ENCODE measurements at regions not wholly inside any gene's neighbourhood (a gene's known extent, or its start where the extent isn't known, plus 50 kb on each side); places are given as distances from the start of the nearest gene placed in this dataset.
A peak's percentile ranks its signal among the peaks of the same experiment; 100 is the strongest.

DNA sequence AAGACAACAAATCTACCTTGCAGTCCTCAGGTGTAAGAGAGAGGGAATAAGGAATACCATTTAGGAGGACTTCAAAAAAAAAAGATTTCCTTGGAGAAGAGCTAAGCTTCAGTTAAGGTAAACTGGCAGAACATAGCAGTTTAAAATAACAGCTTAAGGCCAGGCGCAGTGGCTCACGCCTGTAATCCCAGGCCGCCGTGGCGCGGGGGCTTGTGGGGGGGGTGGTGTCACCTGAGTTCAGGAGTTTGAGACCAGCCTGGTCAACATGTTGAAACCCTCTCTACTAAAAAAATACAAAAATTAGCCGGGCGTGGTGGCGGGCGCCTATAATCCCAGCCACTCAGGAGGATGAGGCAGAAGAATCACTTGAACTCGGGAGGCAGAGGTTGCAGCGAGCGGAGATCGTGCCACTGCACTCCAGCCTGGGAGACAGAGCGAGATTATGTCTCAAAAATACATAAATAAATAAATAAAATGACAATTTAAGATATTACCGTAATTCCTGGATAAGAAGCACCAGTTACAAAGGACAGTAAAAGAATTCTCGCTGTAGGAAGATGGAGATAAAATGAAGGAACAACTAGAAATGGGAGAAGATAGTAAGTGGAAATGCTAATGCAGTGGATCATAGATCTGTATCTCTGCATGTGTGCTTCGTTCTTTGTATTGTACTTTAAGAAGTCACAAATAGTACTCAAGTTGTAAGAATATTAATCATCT, 1140.2 kb downstream of the NCAM2 start:
- Mint-ChIP-seq H3K4me1 (no peaks in the 10 kb centered on the region), H3K4me3 (no peak overlapping the region), H3K27me3 (no peaks in the 10 kb centered on the region), H3K9me3 (peaks cover 2 to 17% (median 6%) of the 10 kb centered on the region in 7 donors), H3K27ac (no peak overlapping the region), H3K36me3 (no peaks in the 10 kb centered on the region)
- no peaks in the 10 kb centered on the region for H3K4me1 ChIP-seq (ENCODE audit: control insufficient read depth, insufficient read depth, low read length, poor library complexity, severe bottlenecking)
- ATAC-seq (ENCODE audit: low read depth in 2 of 2): no peak
- H3K27ac ChIP-seq (ENCODE audit: insufficient read depth, low read length, poor library complexity, severe bottlenecking): no peak overlapping the region
- H3K36me3 ChIP-seq (ENCODE audit: control insufficient read depth, insufficient read depth, low read length): no peaks in the 10 kb centered on the region
- no peaks in the 10 kb centered on the region for H3K27me3 ChIP-seq (ENCODE audit: control insufficient read depth, insufficient read depth, low read length)
- peaks cover 4 to 10% of the 10 kb centered on the region in 2 experiments for H3K9me3 ChIP-seq (ENCODE audit: control insufficient read depth in 2 of 2, low read length in 2 of 2)
- DNase-seq: no peak
- H3K4me3 ChIP-seq (ENCODE audit: low read depth, low read length): no peak overlapping the region

DNA sequence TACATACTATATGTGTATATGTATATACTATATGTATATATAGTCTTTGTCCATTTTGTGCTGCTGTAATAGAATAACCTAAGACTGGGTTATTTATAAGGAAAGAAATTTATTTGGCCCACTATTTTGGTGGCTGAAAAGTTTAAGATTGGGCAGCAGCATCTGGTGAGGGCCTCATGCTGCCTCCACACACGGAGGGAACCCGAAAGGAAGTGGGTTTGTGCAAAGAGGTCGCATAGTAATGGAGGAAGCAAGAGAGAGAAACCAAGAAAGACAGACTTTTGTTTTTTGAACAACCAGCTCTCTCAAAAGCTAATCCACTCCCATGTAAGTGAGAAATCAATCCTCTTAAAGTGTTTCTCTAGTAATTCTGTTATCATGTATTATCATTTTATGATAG, 1147.3 kb downstream of the NCAM2 start:
- peaks cover 4 to 19% of the 10 kb centered on the region in 2 experiments for H3K9me3 ChIP-seq (ENCODE audit: control insufficient read depth in 2 of 2, low read length in 2 of 2)
- peaks cover 0 to 20% (median 3%) of the 10 kb centered on the region in 7 donors for H3K9me3 Mint-ChIP-seq
- no peaks in the 10 kb centered on the region for H3K4me1 ChIP-seq (ENCODE audit: control insufficient read depth, insufficient read depth, low read length, poor library complexity, severe bottlenecking)
- no peaks in the 10 kb centered on the region for H3K4me1 Mint-ChIP-seq
- no peaks in the 10 kb centered on the region for H3K36me3 Mint-ChIP-seq
- no peak for DNase-seq
- no peak overlapping the region for H3K4me3 Mint-ChIP-seq
- no peaks in the 10 kb centered on the region for H3K27me3 ChIP-seq (ENCODE audit: control insufficient read depth, insufficient read depth, low read length)
- no peaks in the 10 kb centered on the region for H3K36me3 ChIP-seq (ENCODE audit: control insufficient read depth, insufficient read depth, low read length)
- no peak for ATAC-seq (ENCODE audit: low read depth in 2 of 2)
- no peak overlapping the region for H3K27ac Mint-ChIP-seq
- H3K27me3 Mint-ChIP-seq: no peaks in the 10 kb centered on the region
- H3K27ac ChIP-seq (ENCODE audit: insufficient read depth, low read length, poor library complexity, severe bottlenecking): no peak overlapping the region
- H3K4me3 ChIP-seq (ENCODE audit: low read depth, low read length): no peak overlapping the region

- Mint-ChIP-seq H3K27me3 (no peaks in the 10 kb centered on the region), H3K9me3 (peaks cover 0 to 15% (median 7%) of the 10 kb centered on the region in 7 donors), H3K4me3 (no peak overlapping the region), H3K36me3 (no peaks in the 10 kb centered on the region), H3K4me1 (no peaks in the 10 kb centered on the region), H3K27ac (no peak overlapping the region)
- H3K4me1 ChIP-seq (ENCODE audit: control insufficient read depth, insufficient read depth, low read length, poor library complexity, severe bottlenecking): no peaks in the 10 kb centered on the region
- H3K27ac ChIP-seq (ENCODE audit: insufficient read depth, low read length, poor library complexity, severe bottlenecking): no peak overlapping the region
- H3K4me3 ChIP-seq (ENCODE audit: low read depth, low read length): no peak overlapping the region
- DNase-seq (no peak), ATAC-seq (ENCODE audit: low read depth in 2 of 2) (no peak)
- no peaks in the 10 kb centered on the region for H3K36me3 ChIP-seq (ENCODE audit: control insufficient read depth, insufficient read depth, low read length)
- H3K27me3 ChIP-seq (ENCODE audit: control insufficient read depth, insufficient read depth, low read length): no peaks in the 10 kb centered on the region
- peaks cover 6 to 26% of the 10 kb centered on the region in 2 experiments for H3K9me3 ChIP-seq (ENCODE audit: control insufficient read depth in 2 of 2, low read length in 2 of 2)
Measured at GRCh38 chr21:22154579-22155274, 1156.5 kb downstream of the NCAM2 start.

DNA sequence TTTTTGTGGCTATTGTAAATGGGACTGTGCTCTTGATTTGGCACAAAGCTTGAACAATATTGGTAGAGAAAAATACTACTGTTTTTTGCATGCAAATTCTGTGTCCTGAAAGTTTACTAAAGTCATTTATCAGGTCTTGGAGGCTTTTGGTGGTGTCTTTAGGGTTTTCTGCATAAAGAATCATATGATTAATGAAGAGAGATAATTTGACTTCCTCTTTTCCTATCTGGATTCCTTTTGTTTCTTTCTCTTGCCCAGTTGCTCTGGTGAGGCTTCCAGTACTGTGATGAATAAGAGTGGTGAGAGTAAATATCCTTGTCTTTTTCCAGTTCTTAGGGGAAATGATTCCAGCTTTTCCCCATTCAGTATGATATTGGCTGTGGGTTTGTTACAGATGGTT, 1166.7 kb downstream of the NCAM2 start:
- no peak overlapping the region for H3K27ac ChIP-seq (ENCODE audit: insufficient read depth, low read length, poor library complexity, severe bottlenecking)
- peaks cover 0 to 8% of the 10 kb centered on the region in 2 experiments for H3K9me3 ChIP-seq (ENCODE audit: control insufficient read depth in 2 of 2, low read length in 2 of 2)
- Mint-ChIP-seq H3K4me3 (no peak overlapping the region), H3K36me3 (no peaks in the 10 kb centered on the region), H3K27ac (no peak overlapping the region), H3K4me1 (no peaks in the 10 kb centered on the region), H3K27me3 (no peaks in the 10 kb centered on the region), H3K9me3 (peaks cover 4 to 29% (median 7%) of the 10 kb centered on the region in 7 donors)
- H3K4me1 ChIP-seq (ENCODE audit: control insufficient read depth, insufficient read depth, low read length, poor library complexity, severe bottlenecking): no peaks in the 10 kb centered on the region
- no peak overlapping the region for H3K4me3 ChIP-seq (ENCODE audit: low read depth, low read length)
- no peaks in the 10 kb centered on the region for H3K36me3 ChIP-seq (ENCODE audit: control insufficient read depth, insufficient read depth, low read length)
- no peaks in the 10 kb centered on the region for H3K27me3 ChIP-seq (ENCODE audit: control insufficient read depth, insufficient read depth, low read length)
- ATAC-seq (ENCODE audit: low read depth in 2 of 2) (no peak), DNase-seq (no peak)

GRCh38 chr21:22174746-22175145, 1176.5 kb downstream of the NCAM2 start:
- H3K4me3 Mint-ChIP-seq: no peak overlapping the region
- no peaks in the 10 kb centered on the region for H3K36me3 Mint-ChIP-seq
- no peak for ATAC-seq (ENCODE audit: low read depth in 2 of 2)

GRCh38 chr21:22189278-22189677, 1191.1 kb downstream of the NCAM2 start:
- Histone ChIP-seq H3K27me3 (ENCODE audit: control insufficient read depth, insufficient read depth, low read length) (no peaks in the 10 kb centered on the region), H3K27ac (ENCODE audit: insufficient read depth, low read length, poor library complexity, severe bottlenecking) (no peak overlapping the region), H3K36me3 (ENCODE audit: control insufficient read depth, insufficient read depth, low read length) (no peaks in the 10 kb centered on the region), H3K9me3 (ENCODE audit: control insufficient read depth in 2 of 2, low read length in 2 of 2) (peaks cover 0 to 10% of the 10 kb centered on the region in 2 experiments), H3K4me3 (ENCODE audit: low read depth, low read length) (no peak overlapping the region), H3K4me1 (ENCODE audit: control insufficient read depth, insufficient read depth, low read length, poor library complexity, severe bottlenecking) (no peaks in the 10 kb centered on the region)
- DNase-seq (no peak), ATAC-seq (ENCODE audit: low read depth in 2 of 2) (no peak)
- Mint-ChIP-seq H3K4me1 (no peaks in the 10 kb centered on the region), H3K4me3 (no peak overlapping the region), H3K9me3 (peaks cover 0 to 37% (median 8%) of the 10 kb centered on the region in 7 donors), H3K27ac (no peak overlapping the region), H3K27me3 (no peaks in the 10 kb centered on the region), H3K36me3 (no peaks in the 10 kb centered on the region)

More at GRCh38 chr21:22174746-22175145, 1176.5 kb downstream of the NCAM2 start:
- Histone ChIP-seq H3K27me3 (ENCODE audit: control insufficient read depth, insufficient read depth, low read length) (no peaks in the 10 kb centered on the region), H3K9me3 (ENCODE audit: control insufficient read depth in 2 of 2, low read length in 2 of 2) (peaks cover 1 to 6% of the 10 kb centered on the region in 2 experiments), H3K36me3 (ENCODE audit: control insufficient read depth, insufficient read depth, low read length) (no peaks in the 10 kb centered on the region), H3K4me3 (ENCODE audit: low read depth, low read length) (no peak overlapping the region), H3K4me1 (ENCODE audit: control insufficient read depth, insufficient read depth, low read length, poor library complexity, severe bottlenecking) (no peaks in the 10 kb centered on the region), H3K27ac (ENCODE audit: insufficient read depth, low read length, poor library complexity, severe bottlenecking) (no peak overlapping the region)
- peaks cover 6 to 37% (median 10%) of the 10 kb centered on the region in 7 donors for H3K9me3 Mint-ChIP-seq
- H3K27me3 Mint-ChIP-seq: no peaks in the 10 kb centered on the region
- no peaks in the 10 kb centered on the region for H3K4me1 Mint-ChIP-seq
- peak overlapping the region in 1 of 3 donors; percentile 57 for H3K27ac Mint-ChIP-seq
- DNase-seq: no peak

- peaks cover 0 to 6% of the 10 kb centered on the region in 2 experiments for H3K9me3 ChIP-seq (ENCODE audit: control insufficient read depth in 2 of 2, low read length in 2 of 2)
- Mint-ChIP-seq H3K4me1 (no peaks in the 10 kb centered on the region), H3K9me3 (peaks cover 0 to 31% (median 7%) of the 10 kb centered on the region in 7 donors), H3K27ac (no peak overlapping the region), H3K27me3 (no peaks in the 10 kb centered on the region), H3K4me3 (no peak overlapping the region), H3K36me3 (no peaks in the 10 kb centered on the region)
- DNase-seq: no peak
- no peaks in the 10 kb centered on the region for H3K36me3 ChIP-seq (ENCODE audit: control insufficient read depth, insufficient read depth, low read length)
- ATAC-seq (ENCODE audit: low read depth in 2 of 2): no peak
- H3K27ac ChIP-seq (ENCODE audit: insufficient read depth, low read length, poor library complexity, severe bottlenecking): no peak overlapping the region
- H3K27me3 ChIP-seq (ENCODE audit: control insufficient read depth, insufficient read depth, low read length): no peaks in the 10 kb centered on the region
- H3K4me3 ChIP-seq (ENCODE audit: low read depth, low read length): no peak overlapping the region
- H3K4me1 ChIP-seq (ENCODE audit: control insufficient read depth, insufficient read depth, low read length, poor library complexity, severe bottlenecking): no peaks in the 10 kb centered on the region
Measured at GRCh38 chr21:22191581-22191980, 1193.4 kb downstream of the NCAM2 start.
